ENCODE measurements at regions not wholly inside any gene's neighbourhood (a gene's known extent, or its start where the extent isn't known, plus 50 kb on each side); places are given as distances from the start of the nearest gene placed in this dataset.
"Not testable (repeated sequence)": the region's sequence is repeated elsewhere in the genome, so short reads cannot be mapped to it uniquely, and the experiment has no call there.

- DNase-seq (ENCODE audit: low read depth in 3 of 3, low spot score in 1 of 3), result peak in 1 of 3 donors; percentile 15
Measured at GRCh38 chr4:184282251-184282713, 64.6 kb upstream of the ENPP6 start.

GRCh38 chr4:184281231-184282139 lies 63.8 kb upstream of the ENPP6 start:
- DNase-seq (ENCODE audit: low read depth in 3 of 3, low spot score in 1 of 3), result no peak

DNA sequence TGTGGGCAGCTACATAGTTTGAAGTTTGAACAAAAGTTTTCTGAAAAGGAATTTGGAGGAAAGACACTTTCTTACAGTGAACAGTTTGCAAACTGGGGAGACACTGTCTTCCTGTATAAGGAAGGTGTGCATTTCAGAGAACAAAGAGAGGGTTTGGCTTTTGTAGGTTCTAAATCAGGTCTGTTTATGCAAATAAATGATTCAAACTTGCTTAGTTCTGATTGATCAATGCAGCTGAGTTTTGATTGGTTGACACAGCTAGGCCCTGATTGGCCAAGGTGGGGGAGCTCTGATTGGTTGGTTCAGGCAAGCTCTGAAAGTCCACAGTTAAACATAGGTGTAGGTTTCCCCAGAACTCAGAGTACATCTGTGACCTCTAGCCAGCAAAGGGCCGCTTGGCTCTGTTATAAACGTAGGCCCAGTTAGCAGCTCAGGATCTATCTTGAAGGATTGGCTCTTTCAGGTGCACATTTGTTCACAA lies 63.0 kb upstream of the ENPP6 start:
- DNase-seq (ENCODE audit: low read depth in 3 of 3, low spot score in 1 of 3), result no peak

DNA sequence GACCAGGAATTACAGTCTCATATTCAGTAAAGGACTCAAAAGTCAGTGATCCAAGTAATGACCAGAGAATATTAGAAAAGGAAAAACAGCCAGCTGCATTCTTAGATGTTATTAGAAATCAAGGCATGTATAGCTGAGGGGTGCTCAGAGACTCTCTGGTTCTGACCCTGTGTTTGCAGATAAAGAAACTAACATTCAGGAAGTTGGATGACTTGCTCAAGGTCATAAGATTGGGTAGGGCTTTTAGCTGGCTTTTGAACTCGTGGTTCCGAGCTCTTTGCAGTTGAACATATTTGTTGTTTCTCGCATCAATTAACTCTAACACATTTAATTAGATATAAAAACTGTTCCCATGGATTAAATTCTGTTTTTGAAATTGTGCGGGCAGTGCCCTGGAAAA lies 62.5 kb upstream of the ENPP6 start:
- DNase-seq (ENCODE audit: low read depth in 3 of 3, low spot score in 1 of 3), result no peak

- no peak for DNase-seq (ENCODE audit: low read depth in 3 of 3, low spot score in 1 of 3)
Measured at GRCh38 chr4:184279496-184280061, 61.9 kb upstream of the ENPP6 start.

- not testable (repeated sequence) for DNase-seq (ENCODE audit: low read depth in 3 of 3, low spot score in 1 of 3)
Measured at GRCh38 chr4:184277769-184278168, 60.1 kb upstream of the ENPP6 start.

GRCh38 chr4:184277010-184277409 lies 59.3 kb upstream of the ENPP6 start:
- DNase-seq (ENCODE audit: low read depth in 3 of 3, low spot score in 1 of 3), result not testable (repeated sequence)

DNA sequence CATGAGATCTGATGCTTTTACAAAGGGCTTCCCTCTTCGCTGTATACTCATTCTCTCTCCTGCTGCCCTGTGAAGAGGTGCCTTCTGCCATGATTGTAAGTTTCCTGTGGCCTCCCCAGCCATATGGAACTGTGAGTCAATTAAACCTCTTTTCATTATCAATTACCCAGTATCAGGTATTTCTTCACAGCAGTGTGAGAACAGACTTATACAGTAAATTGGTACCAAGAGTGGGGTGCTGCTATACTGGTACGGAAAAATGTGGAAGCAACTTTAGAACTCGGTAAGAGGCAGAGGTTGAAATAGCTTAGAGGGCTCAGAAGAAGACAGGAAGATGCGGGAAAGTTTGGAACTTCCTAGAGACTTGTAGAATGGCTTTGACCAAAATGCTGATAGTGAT lies 58.7 kb upstream of the ENPP6 start:
- DNase-seq (ENCODE audit: low read depth in 3 of 3, low spot score in 1 of 3), result not testable (repeated sequence)

- DNase-seq (ENCODE audit: low read depth in 3 of 3, low spot score in 1 of 3), result no peak
Measured at GRCh38 chr4:184275766-184276165, 58.1 kb upstream of the ENPP6 start.

DNA sequence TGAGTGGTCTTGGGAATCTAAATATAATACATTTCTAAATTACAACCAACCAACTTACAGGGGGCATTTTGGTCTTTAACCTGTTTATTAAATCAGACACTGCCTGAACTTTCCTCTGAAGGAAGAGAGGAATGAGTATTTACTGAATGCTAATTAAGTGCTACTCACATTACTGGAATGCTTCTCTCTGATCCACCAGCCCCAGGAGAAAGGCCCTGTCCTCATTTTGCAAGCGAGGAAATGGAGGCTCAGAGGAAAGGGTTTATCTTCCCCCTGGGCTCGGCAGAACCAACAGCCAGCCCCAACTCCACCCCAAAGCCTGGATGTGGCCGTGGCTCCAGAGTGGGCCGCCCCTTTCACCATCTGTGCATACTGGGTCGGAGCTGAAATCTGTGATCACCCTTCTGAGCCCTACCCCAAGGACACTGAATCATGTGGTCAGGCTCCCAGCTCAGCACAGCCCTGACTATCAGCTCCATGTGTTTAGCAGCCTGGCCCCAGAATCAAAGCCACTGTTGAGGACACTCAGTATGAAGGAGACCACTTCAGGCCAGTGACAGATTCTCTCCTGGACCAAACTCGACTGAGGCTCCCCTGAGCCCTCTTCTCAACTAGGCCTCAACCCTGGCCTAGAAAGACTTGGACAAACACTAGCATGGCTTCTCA lies 56.7 kb upstream of the ENPP6 start:
- DNase-seq (ENCODE audit: low read depth in 3 of 3, low spot score in 1 of 3), result no peak

DNA sequence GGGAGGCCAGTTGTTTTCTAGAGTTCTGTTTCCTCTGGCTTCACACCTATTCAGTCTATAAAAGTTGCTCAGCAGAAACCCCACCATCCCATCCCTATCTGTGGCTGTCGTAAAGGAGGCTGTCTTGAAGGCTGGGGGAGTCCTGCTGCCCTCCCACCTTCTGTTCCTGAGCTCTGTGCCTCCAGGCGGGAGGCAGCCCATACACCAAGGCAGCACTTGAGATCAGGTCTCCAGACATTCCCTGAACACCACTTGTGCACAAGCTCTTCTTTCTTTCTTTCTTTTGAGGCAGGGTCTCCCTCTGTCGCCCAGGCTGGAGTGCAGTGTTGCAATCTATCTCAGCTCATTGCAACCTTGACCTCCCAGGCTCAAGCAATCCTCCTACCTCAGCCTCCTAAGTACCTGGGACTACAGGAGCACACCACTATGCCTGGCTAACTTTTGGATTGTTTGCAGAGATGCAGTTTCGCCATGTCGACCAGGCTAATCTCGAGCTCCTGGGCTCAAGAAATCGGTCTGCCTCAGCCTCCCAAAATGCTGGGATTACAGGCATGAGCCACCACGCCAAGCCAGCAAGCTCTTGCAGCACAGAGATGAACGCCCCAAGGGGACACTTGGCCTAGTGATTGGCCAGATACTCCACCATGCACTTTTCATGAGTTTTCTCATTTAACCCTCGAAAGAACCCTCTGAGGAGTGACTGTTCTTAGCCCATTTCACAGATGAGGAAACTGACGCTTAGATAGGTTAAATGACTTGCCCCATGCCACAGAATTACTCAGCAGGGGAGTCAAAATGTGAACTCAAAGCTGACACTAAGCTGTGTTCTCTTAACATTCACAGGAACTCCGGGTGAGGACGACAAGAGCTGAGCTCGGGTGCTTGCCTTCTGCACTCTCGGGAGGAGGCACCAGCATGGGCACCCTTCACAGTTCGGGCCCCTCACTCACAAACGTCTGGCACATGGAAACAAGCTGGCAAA lies 55.8 kb upstream of the ENPP6 start:
- no peak for DNase-seq (ENCODE audit: low read depth in 3 of 3, low spot score in 1 of 3)

GRCh38 chr4:184270808-184271413 lies 53.2 kb upstream of the ENPP6 start:
- no peak for DNase-seq (ENCODE audit: low read depth in 3 of 3, low spot score in 1 of 3)

DNA sequence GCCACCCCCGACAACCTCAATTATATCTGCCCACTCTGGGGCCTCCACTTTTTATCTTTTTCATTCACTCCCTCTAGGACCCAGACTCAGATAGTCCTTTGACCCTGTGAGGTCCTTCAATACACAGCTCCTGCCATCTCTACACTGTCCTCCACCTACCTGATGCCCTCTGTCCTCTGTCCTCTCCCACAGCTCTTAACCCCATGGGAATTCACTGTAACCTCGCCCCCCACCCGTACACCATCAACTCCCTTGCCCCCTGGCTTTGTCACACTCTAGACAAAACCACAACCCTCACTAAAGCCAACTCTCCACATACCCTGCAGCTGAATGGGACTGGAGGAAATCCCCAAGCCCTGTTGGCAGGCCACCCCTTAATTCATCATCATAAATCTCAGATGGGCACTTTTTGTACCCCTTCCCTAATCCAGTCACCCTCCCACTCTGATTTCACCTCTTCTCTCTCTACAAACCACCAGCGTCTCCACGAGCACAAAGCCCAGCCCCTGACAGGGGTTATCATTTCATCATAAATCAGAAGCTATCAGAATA lies 52.3 kb upstream of the ENPP6 start:
- no peak for DNase-seq (ENCODE audit: low read depth in 3 of 3, low spot score in 1 of 3)

- DNase-seq (ENCODE audit: low read depth in 3 of 3, low spot score in 1 of 3), result no peak
Measured at GRCh38 chr4:184268584-184269160, 51.0 kb upstream of the ENPP6 start.

GRCh38 chr4:184267673-184268583 lies 50.3 kb upstream of the ENPP6 start:
- peak; percentile 11 to 41 (median 17) for DNase-seq (ENCODE audit: low read depth in 3 of 3, low spot score in 1 of 3)

Measured in stimulated activated CD4-positive, alpha-beta T cell treated with anti-CD3 and anti-CD28 coated beads, TNF-alpha, amount 100 ng/mL, for 1 hour (primary cell).